EH (cell line): ENCODE measurements at regions not wholly inside any gene's neighbourhood (a gene's known extent, or its start where the extent isn't known, plus 50 kb on each side); places are given as distances from the start of the nearest gene placed in this dataset.

Source experiments
- DNase-seq: peaks from one replicate; pipeline ENCODE4 v3.0.0-alpha.2; 2015; ENCODE audit warnings: low read depth

DNA sequence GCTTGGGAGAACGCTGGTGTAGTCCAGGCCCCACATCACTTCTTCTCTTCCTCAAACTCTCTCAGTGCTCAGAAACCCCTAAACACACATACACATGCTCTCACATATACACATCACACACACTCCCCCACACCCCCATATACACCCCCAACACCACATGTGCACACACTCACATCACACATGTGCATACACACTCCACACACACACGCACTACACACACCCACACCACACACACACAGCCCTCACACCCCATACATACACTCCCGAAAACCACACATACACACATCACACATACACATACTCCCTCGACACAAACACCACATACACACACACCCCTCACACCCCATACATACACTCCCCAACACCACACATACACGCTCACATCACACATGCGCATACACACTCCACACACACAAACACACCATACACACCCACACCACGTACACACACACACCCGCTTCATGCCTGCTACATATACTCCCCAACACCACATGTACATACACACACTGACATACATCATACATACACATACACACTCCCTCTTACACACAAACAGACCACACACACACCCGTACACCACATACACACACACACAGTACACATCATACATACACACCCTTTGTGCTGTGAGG, 110.3 kb upstream of the TMEM170B start:
- DNase-seq = no peak

DNA sequence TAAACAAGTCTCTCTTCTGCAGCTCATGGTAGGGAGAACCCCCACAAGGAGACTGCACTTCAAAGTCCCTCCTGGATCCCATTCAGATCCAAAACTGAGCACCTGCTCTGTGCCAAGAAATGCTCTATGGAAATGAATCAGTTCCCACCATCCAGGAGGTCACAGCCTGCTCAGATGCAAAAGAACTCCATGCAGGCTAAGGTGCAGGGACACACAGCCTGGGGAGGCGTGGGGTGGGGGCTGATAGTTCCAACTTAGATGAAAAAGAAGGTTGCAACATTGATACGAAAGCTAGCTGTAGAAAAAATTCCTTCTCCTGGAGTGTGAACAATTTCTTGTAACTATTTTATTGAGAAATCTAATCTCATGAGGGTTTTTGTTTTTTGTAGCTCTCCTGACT, 111.0 kb upstream of the TMEM170B start:
- no peak for DNase-seq

DNA sequence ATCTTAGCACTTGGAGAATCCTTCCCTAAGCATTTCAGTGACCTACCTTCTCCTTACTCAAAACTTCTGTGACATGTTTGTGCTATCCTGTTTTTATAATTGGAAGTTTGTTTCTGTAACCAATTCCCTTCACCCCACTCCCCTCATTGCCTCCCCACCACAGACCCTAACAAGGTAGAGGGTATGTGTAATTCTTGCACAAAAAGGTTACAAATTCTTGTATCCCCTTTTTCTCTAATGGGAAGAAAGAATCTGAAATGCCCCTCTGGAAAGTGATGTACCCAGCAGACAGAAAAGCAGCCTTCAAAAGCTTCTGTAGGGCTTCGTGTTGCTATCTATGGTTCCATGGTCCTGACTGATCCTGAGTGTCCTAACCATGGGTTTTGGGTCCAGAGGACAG, 111.7 kb upstream of the TMEM170B start:
- no peak for DNase-seq

DNA sequence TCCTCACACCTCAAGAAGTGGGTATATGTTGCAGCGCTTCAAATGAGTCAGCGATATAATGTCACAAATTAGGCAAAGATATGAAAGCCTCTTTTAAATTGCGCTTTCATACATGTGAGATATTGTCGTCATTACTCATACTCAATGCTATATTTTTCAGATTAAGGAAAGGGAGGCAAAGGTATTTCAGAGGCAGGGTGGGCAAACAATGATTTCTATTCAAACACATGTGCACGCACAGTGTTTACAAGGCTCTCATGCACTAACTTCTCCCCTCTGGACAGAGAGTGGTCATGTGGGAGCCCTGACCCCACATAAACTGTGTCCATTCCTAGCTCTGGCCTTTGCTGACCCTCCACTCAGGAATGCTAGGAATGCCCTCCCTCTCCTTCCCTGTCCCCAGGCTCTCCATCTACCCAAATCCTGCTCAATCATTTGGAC, 112.1 kb upstream of the TMEM170B start:
- peak; percentile 19 for DNase-seq

DNA sequence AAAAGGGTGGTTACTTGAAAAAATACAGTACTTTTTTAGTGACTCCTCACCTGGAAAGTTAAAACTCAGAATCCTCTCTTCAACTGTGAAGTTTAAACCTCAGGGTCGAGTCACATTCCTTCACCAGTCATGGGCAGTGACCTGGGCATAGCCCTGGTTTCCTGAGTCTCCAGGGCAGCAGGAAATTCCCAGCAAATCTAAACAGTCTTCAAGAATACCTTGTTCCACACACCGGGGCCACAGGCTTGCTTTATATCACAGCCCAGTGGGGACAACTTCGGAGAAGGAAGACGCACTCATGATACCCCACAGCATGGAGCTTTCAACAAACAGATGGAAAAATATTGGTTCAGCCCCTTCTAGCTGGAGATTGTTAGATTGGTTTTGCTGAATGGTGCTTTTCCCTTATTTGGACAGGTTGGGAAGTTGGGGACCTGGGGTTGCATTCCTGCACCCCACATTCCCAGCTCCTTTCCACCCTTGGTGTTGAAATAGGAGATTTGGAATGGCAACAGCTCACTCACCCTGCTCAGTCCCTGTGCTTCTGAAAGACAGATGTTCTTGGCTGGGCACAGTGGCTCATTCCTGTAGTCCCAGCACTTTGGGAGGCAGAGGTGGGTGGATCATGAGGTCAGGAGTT, 113.0 kb upstream of the TMEM170B start:
- DNase-seq = peak; percentile 29

DNA sequence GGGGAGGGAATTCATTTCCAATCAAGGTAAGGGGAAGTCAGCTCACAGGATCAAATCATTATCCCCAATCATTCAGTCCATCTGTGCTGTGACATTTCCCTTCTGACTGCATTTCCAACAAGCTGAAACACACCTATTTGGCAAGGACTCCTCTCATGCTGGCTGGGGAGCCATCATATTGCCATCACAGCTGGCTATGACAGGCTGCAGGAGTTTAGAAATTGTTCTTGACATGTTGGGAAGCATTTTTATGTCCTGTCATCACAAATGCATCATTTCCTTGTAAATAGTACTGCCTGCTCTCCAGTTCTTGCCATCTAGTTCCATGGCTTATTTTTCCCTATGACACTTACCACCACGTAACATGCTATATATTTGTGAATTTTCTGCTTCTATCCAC, 113.9 kb upstream of the TMEM170B start:
- DNase-seq = no peak

DNA sequence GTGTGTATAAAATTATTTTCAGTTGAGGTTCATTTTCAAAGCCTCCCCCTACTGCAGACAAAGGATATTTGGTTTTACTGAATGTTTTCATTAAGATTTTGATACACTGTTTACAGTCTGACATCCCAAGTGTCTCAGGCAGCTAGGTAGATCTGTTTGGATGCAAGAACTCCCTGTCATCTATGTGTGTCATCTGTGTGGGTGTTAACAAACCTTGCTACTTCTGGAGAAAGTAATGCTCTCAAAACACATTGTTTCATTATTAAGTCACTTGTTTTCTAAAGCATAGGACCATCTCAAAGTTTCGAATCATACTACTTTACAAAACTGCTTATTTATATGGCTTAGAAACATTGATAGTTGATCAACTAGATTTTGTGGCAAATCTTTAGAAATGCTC, 114.5 kb upstream of the TMEM170B start:
- DNase-seq = peak; percentile 31

DNA sequence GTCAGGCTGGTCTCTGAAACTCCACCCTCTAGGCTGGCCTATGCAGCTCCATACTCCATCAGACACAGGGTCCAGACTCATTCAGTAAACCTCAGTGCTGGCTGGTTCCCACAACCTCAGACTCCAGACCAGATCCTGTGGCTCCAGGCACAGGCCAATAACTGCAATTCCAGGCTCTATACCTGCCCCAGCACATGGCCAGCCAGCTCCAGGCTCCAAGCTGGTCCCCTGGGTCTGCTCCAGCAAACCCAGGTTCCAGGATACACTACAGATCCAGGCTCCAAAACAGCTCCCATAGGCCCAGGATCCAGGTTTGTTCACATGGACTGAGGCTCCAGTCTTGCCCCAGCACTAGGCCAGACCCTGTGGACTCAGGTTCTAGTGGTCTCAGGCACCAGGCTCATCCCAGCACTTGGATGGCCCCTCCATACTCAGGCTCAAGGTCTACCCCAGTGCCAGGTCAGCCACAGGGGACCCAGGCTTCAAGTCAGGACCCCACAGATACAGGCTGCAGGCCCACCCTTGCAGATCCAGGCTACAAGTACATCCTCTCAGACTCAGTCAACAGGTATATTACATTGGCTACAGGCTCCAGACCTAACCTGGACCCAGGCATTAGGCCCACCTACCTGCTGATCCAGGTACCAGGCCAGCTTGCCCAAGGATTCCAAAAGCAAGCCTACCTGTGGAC, 117.6 kb upstream of the TMEM170B start:
- no peak for DNase-seq

DNA sequence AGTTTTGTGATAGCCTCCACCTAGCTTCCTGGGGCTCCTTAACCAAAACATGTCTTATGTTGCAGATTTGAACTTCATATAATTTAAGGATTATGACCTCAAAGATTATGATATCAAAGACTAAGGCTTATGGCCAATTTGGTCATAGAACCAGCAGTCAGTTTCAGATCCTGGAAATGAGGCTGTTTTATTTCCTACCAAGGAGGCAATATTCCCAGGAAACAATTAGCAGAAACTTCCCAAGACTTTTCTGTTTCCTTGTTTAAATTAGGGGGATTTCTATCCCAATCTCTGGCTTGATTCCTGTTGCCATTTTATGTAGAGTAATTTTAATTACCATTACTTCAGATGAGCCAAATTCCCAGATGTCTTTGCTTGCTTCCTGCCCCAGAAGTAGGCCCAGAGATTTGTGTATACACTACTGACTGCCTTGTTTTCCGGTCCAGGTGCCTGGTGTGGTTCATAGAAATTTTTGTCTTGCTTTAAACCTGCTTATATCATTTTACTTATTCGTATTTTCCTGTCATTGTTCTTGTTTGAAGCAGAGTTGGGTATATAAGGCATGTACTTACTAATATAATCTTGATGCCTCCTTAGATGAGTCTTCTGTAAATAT, 119.2 kb upstream of the TMEM170B start:
- DNase-seq = no peak

DNA sequence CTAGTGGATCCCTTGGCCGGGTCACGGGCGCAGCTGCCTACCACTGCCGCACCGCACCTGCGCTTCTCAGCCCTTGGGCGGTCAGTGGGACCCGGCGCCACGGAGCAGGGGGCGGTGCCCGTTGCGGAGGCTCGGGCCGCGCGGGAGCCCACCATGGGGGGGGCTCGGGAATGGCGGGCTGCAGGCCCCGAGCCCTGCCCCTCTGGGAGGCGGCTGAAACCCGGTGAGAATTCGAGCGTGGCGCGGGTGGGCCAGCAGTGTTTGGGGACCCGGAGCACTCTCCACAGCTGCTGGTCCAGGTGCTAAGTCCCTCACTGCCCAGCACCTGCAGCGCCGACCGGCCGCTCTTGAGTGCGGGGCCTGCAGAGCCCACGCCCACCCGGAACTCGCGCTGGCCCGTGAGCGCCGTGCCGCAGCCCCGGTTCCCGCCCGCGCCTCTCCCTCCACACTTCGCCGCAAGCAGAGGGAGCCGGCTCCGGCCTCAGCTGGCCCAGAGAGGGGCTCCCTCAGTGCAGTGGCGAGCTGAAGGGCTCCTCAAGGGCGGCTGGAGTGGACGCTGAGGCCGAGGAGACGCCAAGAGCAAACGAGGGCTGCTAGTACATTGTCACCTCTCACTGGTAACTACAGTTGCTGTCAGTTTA, 120.5 kb upstream of the TMEM170B start:
- no peak for DNase-seq

DNA sequence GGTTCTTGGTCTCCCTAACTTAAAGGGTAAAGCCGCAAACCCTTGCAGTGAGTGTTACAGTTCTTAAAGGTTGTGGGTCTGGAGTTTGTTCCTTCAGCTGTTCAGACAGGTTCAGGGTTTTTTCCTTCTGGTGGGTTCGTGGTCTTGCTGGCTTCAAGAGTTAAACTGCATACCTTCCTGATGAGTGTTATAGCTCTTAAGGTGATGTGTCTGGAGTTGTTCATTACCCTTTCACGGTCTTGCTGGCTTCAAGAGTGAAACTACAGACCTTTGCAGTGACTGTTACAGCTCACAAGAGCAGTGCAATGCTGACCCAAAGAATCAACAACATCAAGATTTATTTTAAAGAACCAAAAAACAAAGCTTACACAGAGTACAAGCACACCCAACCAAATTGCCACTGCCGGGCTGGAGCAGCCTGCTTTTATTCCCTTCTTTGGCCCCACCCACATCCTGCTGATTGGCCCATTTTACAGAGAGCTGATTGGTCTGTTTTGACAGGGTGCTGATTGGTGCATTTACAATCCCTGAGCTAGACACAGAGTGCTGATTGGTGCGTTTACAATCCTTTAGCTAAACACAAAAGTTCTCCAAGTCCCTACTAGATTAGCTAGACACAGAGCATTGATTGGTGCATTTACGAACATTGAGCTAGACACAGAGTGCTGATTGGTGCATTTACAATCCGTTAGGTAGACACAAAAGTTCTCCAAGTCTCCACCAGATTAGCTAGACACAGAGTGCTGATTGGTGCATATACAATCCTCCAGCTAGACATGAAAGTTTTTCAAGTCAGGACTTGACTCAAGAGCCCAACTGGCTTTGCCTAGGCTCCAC, 121.2 kb upstream of the TMEM170B start:
- peak; percentile 34 for DNase-seq

DNA sequence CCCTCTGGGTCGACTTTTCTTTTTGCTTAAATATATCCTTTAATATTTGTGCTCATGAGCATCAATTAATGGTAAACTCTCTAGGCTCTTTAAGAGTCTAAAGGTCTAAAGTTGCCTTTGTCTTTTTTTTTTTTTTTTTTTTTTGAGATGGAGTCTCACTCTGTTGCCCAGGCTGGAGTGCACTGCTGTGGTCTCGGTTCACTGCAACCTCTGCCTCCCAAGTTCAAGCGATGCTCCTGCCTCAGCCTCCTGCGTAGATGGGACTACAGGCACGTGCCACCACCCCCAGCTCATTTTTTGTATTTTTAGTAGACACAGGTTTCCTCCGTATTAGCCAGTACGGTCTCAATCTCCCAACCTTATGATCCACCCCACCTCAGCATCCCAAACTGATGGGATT, 122.0 kb upstream of the TMEM170B start:
- DNase-seq = no peak

DNA sequence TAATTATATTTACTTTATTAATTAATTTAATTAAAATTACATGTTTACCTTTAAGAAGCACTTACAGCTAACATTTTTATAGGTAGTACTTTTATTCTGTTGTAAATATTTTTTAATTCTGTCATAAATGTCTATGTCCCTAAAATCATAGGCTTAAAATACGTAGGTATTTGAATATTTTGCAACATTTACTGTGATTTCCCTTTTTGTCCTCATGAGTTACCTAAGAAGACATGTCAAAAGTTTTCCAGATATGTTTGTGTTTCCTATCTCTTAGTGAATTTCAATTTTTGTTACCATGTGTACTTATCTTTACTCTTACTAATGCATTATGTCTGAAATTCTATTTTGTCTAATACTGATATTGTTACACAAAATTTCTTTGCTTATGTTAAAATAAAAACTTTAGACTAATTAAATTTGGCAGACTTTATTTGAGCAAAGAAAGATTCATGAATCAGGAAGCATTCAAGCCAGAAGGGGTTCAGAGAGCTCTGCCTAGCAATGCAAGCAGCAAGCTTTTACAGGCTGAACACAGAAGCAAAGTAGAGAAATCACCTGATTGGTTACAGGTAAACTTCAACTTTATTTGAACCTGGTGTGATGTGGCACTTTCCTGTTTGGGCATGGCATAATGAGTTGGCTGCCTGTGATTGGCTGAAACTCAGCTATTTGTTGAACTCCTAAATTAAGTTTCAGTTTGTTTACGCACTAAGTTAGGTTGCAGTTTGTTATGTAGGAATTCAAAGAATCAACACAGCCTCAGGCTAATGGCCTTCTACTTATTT, 123.2 kb upstream of the TMEM170B start:
- DNase-seq = no peak

DNA sequence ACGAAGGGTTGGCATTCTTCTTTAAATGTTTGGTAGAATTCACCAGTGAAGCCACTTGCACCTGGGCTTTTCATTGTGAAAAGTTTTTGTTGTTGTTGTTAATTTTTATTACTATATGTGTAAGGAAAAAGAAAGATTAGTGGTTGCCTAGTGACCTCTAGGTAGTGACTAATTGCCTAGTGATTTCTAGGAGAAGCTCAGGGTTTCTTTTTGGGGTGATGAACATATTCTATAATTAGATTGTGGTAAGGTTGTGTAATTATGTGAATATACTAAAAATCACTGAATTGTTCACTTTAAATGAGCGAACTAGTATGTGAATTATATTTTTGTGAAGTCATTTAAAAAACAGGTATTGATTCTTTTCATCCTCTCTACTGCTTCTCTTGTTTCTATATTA, 123.8 kb upstream of the TMEM170B start:
- DNase-seq = peak; percentile 78

DNA sequence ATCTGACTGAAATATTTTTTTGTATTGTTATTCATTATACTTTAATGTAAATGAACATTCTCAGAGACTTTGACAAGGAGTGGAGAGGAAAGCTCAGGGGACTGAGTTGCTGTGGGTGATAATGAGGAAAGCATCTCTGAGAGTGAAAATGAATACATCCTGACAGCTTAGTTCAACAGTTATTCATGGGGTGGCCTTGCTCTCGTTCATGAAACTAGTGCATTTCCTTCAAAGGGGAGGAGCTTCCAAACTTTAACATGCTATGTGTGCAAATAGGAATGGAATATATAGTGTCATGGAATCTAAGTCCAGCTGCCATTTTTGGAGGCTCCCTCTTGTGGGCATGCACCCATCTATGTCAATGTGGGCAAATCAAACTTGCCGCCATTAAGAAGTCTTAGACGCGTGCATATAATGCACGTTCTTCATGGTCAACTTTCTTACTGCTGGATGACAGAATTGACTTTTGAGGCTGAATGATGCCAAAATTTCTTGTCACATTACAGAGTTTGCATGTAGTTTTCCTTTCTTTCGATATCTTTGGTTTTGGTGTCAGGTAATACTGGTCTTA, 124.3 kb upstream of the TMEM170B start:
- no peak for DNase-seq

DNA sequence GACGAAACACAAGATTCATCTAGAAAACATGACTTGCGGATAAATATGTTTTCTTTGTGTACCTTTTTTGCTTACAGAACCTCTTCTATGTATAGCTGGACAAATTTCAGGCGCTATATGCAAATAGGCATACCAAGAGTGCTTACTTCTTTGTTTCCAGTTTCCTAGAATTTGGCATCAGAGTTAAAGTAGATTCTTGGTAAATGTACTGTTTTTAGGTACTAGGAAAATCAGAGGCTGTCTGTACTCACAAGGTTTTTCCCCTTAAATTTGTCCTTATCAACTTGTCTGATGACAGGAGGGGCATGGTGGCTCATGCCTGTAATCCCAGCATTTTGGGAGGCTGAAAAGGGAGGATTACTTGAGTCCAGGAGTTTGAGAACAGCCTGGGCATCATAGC, 124.9 kb upstream of the TMEM170B start:
- no peak for DNase-seq

DNA sequence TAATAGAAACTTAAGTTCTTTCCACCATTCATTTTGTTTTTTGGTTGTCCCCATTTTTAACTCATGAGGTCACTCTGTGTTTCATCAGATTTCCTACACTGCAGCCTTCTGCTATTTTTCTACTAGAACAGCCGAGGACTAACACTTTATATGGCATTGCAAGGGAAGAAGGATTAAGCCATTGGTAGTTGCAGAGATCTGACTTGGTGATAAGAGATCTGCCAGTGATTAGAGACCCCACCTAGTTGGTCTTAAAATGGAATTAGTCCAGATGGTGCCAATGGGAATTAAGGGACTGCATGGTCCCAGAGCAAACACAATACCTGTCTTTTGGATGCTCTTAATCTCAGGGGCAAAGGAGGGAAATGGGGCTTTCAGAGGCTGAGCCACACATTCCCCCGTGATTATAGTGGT, 125.5 kb upstream of the TMEM170B start:
- DNase-seq = peak; percentile 84

DNA sequence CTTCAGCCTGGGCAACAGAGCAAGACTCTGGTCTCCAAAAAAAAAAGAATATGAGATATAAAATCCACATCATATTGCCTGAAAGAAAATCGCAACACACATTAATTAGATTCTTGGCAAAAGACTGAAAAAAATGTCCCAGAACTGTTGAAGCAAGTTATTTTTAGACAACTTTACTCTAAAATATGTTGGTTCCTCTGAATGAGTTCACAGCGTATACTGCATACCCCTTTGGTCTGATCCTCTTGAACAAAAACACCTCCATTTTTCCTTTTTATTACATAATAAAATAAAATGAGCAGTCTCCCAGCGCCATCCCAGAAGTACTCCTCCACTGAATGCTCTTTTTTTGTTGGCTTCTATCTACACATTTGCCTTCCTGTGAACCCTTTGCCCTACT, 126.0 kb upstream of the TMEM170B start:
- DNase-seq = no peak

DNA sequence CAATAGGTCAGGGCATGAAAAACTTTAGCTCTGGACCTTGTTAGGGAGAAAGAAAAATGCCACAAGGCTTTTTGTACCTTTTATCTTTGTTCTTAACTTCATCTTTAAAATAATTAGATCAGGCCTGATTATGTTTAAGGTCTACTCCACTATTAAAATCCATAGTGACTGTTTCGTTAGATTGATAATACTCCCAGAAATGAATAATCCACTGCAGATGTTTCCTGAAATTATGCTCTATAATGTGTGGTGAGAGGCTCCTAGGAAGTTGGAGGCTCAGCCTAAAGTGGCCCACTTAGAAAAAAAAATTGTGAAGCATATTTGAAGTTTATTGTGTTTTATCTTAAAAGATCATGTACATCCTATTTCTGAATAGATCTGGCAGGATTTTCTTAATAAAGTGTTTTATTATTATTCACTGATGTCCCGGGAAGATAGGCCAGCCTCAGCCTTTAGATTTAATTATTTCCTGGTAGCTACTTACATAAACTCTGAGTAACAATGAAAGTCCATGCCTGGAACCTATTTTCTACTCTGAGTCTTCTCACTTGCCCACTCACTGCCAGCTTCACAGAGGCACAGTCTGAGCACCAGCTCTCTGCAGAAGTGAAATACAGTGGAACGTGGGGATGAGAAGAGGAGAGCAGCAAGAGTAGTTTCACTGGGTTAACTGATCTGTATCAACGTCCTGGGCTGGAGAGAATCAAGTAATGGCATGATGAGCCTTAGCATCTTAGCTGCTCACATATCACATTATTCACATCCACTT, 126.8 kb upstream of the TMEM170B start:
- DNase-seq = peak; percentile 59

DNA sequence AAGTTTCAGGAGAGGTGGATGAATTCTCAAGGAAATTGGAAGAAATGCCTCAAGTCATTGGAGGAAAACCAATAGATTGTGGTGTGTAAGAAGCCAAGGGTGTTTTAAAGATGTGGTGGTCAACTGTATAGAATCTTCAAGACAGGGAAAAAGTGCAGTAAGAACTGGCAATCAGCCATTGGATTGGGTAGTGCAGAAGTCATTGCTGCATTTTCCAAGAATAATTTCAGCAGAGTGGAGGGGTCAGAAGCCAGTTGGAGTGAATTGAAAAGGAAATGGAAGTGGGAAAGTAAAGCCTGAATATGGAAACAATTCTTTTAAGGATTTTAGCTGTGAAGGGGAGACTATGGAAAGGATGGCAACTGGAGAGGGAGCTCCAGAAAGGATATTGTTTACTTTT, 128.2 kb upstream of the TMEM170B start:
- DNase-seq = no peak
